SK-N-MC (cell line): ENCODE measurements at regions not wholly inside any gene's neighbourhood (a gene's known extent, or its start where the extent isn't known, plus 50 kb on each side); places are given as distances from the start of the nearest gene placed in this dataset.

Experiments
- EZH2 ChIP-seq: fragments of 200-600 bp; sonication (generic); IDR thresholded peaks from one replicate; pipeline ENCODE4 v1.6.1; 2017; ENCODE audit warnings: antibody characterized with exemption
- POLR2AphosphoS5 ChIP-seq: IDR thresholded peaks from 2 replicates; pipeline ENCODE4 v1.6.1; 2012; ENCODE audit warnings: mild to moderate bottlenecking, low read depth, low read length, borderline replicate concordance

DNA sequence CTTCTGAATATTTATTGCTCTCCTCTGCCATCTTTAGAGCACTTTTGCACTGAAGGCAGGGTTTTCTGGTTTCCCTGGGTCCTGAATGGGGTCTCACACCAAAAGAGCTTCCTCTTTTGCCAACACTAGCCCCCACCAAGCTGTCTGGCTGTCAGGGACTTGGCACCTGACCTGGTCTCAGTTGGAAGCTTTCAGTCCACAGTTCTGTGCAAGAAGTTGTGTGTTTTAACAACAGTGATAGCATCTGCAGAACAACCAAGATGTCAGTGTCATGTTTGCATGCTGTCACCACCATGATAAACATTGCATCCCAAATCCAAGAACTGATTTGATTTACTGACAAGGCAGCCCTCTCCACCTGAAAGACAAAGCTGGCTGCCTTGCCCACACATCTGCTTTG, 448.5 kb upstream of the CCL2 start:
- TF ChIP-seq POLR2AphosphoS5 (no peak), EZH2 (no peak)
